Lung (tissue), 11 donors: ENCODE measurements at regions not wholly inside any gene's neighbourhood (a gene's known extent, or its start where the extent isn't known, plus 50 kb on each side); places are given as distances from the start of the nearest gene placed in this dataset.
A peak's percentile ranks its signal among the peaks of the same experiment; 100 is the strongest.

Experiments used
- ATAC-seq: fragments of 200-7000 bp; cut with Tn5 transposase; one replicate; pipeline ENCODE4 v1.9.1; 2020; ENCODE audit warnings: moderate number of reproducible peaks; ENCODE audit not compliant: insufficient read depth, low FRiP score
- DNase-seq, 3 donors: peaks; one replicate each; pipeline ENCODE4 v3.0.0-alpha.2; 2013 to 2017
- H3K27ac ChIP-seq, 2 donors: one replicate each; pipeline ENCODE4 v1.5.1; 2013; ENCODE audit warnings: mild to moderate bottlenecking in 2 of 2, moderate library complexity in 2 of 2, control low read depth in 1 of 2, inconsistent platforms in 1 of 2, low read depth in 1 of 2, low read length in 1 of 2
- H3K27me3 ChIP-seq, 3 donors: one replicate each; pipeline ENCODE4 v1.5.1; 2013; ENCODE audit warnings: low read length in 2 of 3; ENCODE audit not compliant: control insufficient read depth in 3 of 3, insufficient read depth in 3 of 3
- H3K36me3 ChIP-seq, 4 donors: one replicate each; pipeline ENCODE4 v1.5.1; 2013; ENCODE audit warnings: low read length in 4 of 4, mild to moderate bottlenecking in 1 of 4, moderate library complexity in 1 of 4; ENCODE audit not compliant: control insufficient read depth in 4 of 4, insufficient read depth in 4 of 4
- H3K4me1 ChIP-seq, 5 donors: one replicate each; pipeline ENCODE4 v1.5.1; 2013; ENCODE audit warnings: low read length in 5 of 5, mild to moderate bottlenecking in 2 of 5, moderate library complexity in 1 of 5; ENCODE audit not compliant: control insufficient read depth in 5 of 5, insufficient read depth in 5 of 5
- H3K4me3 ChIP-seq: one replicate; pipeline ENCODE4 v1.5.1; 2013; ENCODE audit warnings: mild to moderate bottlenecking, control low read depth, moderate library complexity
- H3K9ac ChIP-seq, 2 donors: one replicate each; pipeline ENCODE4 v1.5.1; 2013; ENCODE audit warnings: low read length in 2 of 2, control low read depth in 1 of 2; ENCODE audit not compliant: insufficient read depth in 1 of 2
- H3K9me3 ChIP-seq, 4 donors: one replicate each; pipeline ENCODE4 v1.5.1; 2013; ENCODE audit warnings: low read length in 3 of 4, mild to moderate bottlenecking in 1 of 4, moderate library complexity in 1 of 4; ENCODE audit not compliant: control insufficient read depth in 4 of 4, insufficient read depth in 3 of 4
- WGBS, 2 donors: extraction: QIAGEN DNeasy Blood & Tissue Kit; methylation state at CpG; one replicate each; pipeline ENCODE4 v1.1.7; 2013; 5-methylcytosine and 5-hydroxymethylcytosine counted together
- TF ChIP-seq, protein P1 (sequence below): IDR thresholded peaks from 2 replicates; pipeline ENCODE4 v1.5.1; 2012; ENCODE audit warnings: mild to moderate bottlenecking; ENCODE audit errors: control extremely low read depth, extremely low read depth
- donor health status: control.
- donor health status: control.
- donor health status: Bipolar disorder and iron deficiency.
- donor health status: healthy.
- donor health status: DM: yes; HTN: yes; CAD: no.

- TF ChIP-seq, protein P1, sequence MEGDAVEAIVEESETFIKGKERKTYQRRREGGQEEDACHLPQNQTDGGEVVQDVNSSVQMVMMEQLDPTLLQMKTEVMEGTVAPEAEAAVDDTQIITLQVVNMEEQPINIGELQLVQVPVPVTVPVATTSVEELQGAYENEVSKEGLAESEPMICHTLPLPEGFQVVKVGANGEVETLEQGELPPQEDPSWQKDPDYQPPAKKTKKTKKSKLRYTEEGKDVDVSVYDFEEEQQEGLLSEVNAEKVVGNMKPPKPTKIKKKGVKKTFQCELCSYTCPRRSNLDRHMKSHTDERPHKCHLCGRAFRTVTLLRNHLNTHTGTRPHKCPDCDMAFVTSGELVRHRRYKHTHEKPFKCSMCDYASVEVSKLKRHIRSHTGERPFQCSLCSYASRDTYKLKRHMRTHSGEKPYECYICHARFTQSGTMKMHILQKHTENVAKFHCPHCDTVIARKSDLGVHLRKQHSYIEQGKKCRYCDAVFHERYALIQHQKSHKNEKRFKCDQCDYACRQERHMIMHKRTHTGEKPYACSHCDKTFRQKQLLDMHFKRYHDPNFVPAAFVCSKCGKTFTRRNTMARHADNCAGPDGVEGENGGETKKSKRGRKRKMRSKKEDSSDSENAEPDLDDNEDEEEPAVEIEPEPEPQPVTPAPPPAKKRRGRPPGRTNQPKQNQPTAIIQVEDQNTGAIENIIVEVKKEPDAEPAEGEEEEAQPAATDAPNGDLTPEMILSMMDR = no peak
- 89 to 95% methylated on average over 5 of the region's 5 CpGs for WGBS, 2 donors
Observed at GRCh38 chr16:72243621-72244020, 71.7 kb upstream of the PMFBP1 start.

GRCh38 chr16:72242757-72243156, 70.8 kb upstream of the PMFBP1 start:
- H3K4me3 ChIP-seq = no peak overlapping the region

More at GRCh38 chr16:72243621-72244020, 71.7 kb upstream of the PMFBP1 start:
- H3K36me3 ChIP-seq = no peaks in the 10 kb centered on the region
- H3K4me3 ChIP-seq = no peak overlapping the region
- H3K27me3 ChIP-seq = no peaks in the 10 kb centered on the region
- no peaks in the 10 kb centered on the region for H3K9me3 ChIP-seq
- no peaks in the 10 kb centered on the region for H3K4me1 ChIP-seq
- ATAC-seq (no peak), DNase-seq (no peak)
- H3K9ac ChIP-seq = no peak overlapping the region
- no peak overlapping the region for H3K27ac ChIP-seq

DNA sequence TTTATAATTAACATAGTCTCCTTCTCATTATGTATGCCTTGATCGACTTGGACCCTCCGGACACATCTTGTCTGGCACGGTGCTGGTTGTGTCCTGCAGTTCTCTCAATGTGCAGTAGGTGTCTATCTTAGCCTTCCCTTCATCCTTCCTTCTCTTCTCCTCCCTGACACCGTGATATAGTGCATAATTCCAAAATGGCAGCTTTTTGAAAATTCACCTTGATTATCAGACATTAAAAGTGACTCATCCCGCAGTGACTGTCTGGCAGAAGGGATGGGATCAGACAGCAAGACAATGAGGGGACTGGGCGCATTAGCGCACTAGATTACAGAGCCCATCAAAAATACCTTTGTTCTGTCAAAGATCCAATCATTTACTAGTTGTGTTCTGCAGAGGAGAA, 70.0 kb upstream of the PMFBP1 start:
- TF ChIP-seq, protein P1 = no peak
- Histone ChIP-seq H3K9ac (no peak overlapping the region), H3K27ac (no peak overlapping the region), H3K4me3 (no peak overlapping the region), H3K4me1 (no peaks in the 10 kb centered on the region), H3K27me3 (no peaks in the 10 kb centered on the region), H3K9me3 (no peaks in the 10 kb centered on the region), H3K36me3 (no peaks in the 10 kb centered on the region)
- 37 to 38% methylated on average over 7 of the region's 7 CpGs for WGBS, 2 donors
- peak; percentile 89 for ATAC-seq
- peak; percentile 18 to 66 (median 41) for DNase-seq

More at GRCh38 chr16:72242757-72243156, 70.8 kb upstream of the PMFBP1 start:
- Histone ChIP-seq H3K27me3 (no peaks in the 10 kb centered on the region), H3K36me3 (no peaks in the 10 kb centered on the region), H3K9ac (no peak overlapping the region), H3K9me3 (no peaks in the 10 kb centered on the region), H3K27ac (no peak overlapping the region), H3K4me1 (no peaks in the 10 kb centered on the region)
- WGBS, 2 donors = 84 to 92% methylated on average over 4 of the region's 4 CpGs
- ATAC-seq (no peak), DNase-seq (no peak)
- TF ChIP-seq, protein P1 = no peak

DNA sequence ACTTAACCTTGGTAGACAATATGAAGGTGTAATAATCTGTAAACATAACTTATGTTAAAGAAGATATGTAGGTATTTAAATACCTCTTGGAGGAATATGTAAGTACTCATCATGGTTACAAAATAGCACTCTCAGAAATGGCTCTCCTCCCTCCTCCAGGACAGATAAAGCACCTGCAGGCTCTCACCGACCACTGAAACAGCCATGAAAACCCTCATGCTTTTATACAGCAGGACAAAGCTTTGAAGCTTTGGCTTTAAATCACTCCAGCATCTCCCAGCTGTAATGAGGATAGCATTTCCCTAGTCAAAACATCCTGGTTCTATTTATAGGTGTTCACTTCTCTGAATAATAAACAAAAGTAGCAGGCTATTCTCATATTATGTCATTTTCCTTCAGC, 69.1 kb upstream of the PMFBP1 start:
- Histone ChIP-seq H3K4me1 (no peaks in the 10 kb centered on the region), H3K36me3 (no peaks in the 10 kb centered on the region), H3K9me3 (no peaks in the 10 kb centered on the region), H3K27me3 (no peaks in the 10 kb centered on the region), H3K9ac (no peak overlapping the region), H3K4me3 (no peak overlapping the region), H3K27ac (no peak overlapping the region)
- TF ChIP-seq, protein P1 = no peak
- DNase-seq = no peak
- ATAC-seq = no peak
- 20 to 25% methylated on average over 1 of the region's 1 CpG for WGBS, 2 donors
